ENCODE measurements at regions not wholly inside any gene's neighbourhood (a gene's known extent, or its start where the extent isn't known, plus 50 kb on each side); places are given as distances from the start of the nearest gene placed in this dataset.

DNA sequence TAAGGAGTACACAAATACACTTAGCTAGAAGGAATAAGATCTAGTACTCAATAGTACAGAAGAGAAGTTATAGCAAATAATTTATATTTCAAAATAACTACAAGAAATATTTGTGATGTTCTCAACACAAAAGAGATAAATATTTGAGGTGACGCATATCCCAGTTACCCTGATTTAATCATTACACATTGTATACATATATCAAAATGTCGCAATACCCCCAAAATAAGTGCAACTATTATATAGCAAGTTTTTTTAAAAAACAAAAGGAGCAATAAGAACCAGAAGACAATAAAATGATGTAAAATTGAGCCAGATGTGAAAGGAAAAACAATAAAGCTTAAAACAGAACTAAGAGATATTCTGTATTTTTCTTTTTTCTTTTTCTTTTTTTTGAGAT lies 59.3 kb upstream of the KIAA1217 start:
- TF ChIP-seq, protein P1, sequence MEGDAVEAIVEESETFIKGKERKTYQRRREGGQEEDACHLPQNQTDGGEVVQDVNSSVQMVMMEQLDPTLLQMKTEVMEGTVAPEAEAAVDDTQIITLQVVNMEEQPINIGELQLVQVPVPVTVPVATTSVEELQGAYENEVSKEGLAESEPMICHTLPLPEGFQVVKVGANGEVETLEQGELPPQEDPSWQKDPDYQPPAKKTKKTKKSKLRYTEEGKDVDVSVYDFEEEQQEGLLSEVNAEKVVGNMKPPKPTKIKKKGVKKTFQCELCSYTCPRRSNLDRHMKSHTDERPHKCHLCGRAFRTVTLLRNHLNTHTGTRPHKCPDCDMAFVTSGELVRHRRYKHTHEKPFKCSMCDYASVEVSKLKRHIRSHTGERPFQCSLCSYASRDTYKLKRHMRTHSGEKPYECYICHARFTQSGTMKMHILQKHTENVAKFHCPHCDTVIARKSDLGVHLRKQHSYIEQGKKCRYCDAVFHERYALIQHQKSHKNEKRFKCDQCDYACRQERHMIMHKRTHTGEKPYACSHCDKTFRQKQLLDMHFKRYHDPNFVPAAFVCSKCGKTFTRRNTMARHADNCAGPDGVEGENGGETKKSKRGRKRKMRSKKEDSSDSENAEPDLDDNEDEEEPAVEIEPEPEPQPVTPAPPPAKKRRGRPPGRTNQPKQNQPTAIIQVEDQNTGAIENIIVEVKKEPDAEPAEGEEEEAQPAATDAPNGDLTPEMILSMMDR (IDR thresholded peaks at IDR 0.05) = no peak
- TF ChIP-seq POLR2A (IDR thresholded peaks at IDR 0.05) = no peak
- TF ChIP-seq EP300 (IDR thresholded peaks at IDR 0.05) = no peak

All from tibial nerve (tissue), 4 donors.